Sigmoid colon (tissue), 4 donors: ENCODE measurements at regions not wholly inside any gene's neighbourhood (a gene's known extent, or its start where the extent isn't known, plus 50 kb on each side); places are given as distances from the start of the nearest gene placed in this dataset.

ENCODE experiments used
- EP300 ChIP-seq, 4 donors: sonication (generic); formaldehyde crosslinking; IDR thresholded peaks; one replicate each; pipeline ENCODE4 v1.6.1; 2017; ENCODE audit warnings: antibody characterized with exemption in 4 of 4
- POLR2AphosphoS5 ChIP-seq, 4 donors: sonication (generic); formaldehyde crosslinking; IDR thresholded peaks; one replicate each; pipeline ENCODE4 v1.6.1; 2017; ENCODE audit warnings: antibody characterized with exemption in 4 of 4
- TF ChIP-seq, protein P1 (sequence below), 4 experiments: fragments of 450-650 bp in 3 of 4; fragments of 200-600 bp in 1 of 4; IDR thresholded peaks; one replicate each; pipeline ENCODE4 v1.5.1; 2016 to 2019; ENCODE audit warnings: antibody characterized with exemption in 4 of 4, mild to moderate bottlenecking in 3 of 4, moderate library complexity in 2 of 4

DNA sequence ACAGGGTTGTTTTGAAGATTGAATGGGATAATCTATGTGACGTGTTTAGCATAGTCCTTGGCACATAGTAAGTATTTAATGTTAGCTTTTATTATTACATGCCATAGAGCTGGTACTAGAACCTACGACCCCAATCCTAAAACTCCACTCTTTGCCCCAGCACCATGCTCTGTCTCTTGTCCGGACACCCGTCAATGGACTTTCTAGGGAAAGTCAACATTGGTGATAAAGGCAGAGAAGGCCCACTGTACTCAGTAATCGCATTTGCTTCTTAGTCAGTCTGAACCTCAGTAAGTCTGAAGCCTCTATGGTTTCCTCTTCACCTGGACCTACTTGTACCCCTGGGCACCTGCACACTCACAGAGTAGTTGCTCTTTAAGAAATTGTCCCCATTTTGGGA, 153.1 kb upstream of the PRMT8 start:
- TF ChIP-seq, protein P1, sequence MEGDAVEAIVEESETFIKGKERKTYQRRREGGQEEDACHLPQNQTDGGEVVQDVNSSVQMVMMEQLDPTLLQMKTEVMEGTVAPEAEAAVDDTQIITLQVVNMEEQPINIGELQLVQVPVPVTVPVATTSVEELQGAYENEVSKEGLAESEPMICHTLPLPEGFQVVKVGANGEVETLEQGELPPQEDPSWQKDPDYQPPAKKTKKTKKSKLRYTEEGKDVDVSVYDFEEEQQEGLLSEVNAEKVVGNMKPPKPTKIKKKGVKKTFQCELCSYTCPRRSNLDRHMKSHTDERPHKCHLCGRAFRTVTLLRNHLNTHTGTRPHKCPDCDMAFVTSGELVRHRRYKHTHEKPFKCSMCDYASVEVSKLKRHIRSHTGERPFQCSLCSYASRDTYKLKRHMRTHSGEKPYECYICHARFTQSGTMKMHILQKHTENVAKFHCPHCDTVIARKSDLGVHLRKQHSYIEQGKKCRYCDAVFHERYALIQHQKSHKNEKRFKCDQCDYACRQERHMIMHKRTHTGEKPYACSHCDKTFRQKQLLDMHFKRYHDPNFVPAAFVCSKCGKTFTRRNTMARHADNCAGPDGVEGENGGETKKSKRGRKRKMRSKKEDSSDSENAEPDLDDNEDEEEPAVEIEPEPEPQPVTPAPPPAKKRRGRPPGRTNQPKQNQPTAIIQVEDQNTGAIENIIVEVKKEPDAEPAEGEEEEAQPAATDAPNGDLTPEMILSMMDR (IDR thresholded peaks at IDR 0.05): no peak
- TF ChIP-seq EP300 (IDR thresholded peaks at IDR 0.05): no peak
- no peak for TF ChIP-seq POLR2AphosphoS5 (IDR thresholded peaks at IDR 0.05)
